ENCODE measurements at regions not wholly inside any gene's neighbourhood (a gene's known extent, or its start where the extent isn't known, plus 50 kb on each side); places are given as distances from the start of the nearest gene placed in this dataset.
"Not testable (repeated sequence)": the region's sequence is repeated elsewhere in the genome, so short reads cannot be mapped to it uniquely, and the experiment has no call there.

DNA sequence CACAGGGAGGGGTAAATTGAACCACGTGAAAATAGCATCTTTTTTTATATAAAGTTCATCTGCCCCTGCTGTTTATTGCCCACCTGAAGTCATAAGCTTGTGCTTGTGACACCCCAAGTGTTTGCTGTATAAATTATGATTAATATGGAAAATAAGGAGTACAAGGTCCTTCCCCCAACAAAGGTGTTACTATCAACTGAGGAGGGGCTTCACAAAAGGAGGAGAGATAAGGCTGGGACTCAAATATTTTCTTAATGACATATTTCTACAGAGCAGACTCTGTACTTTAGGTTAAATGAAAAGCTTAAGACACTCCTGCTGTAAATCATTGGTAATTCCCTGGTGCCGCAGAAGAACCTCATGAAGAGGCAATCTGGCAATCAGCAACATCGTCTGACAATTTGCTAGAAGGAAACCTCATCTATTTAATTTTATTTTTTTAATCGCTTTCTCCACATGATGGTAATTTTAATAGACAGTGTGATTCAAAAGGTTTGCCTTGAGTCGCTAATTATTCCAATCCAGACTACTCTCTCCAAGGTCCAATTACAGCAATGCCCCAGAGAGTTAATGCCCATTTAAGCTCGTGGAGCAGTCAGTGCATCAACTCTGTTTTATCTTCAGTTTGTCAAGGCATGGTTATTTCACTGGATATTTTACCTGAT is 1432.4 kb downstream of the FAM181B start:
- Histone ChIP-seq H3K4me1 (no peaks in the 10 kb centered on the region), H3K36me3 (no peaks in the 10 kb centered on the region), H3K4me3 (no peak overlapping the region), H3K27me3 (no peaks in the 10 kb centered on the region), H3K27ac (no peak overlapping the region), H3K9me3 (peaks cover 0 to 5% (median 0%) of the 10 kb centered on the region in 12 donors)
- intact Hi-C loops (cut with DNase I): no loop called here
- TF ChIP-seq POLR2A (IDR thresholded peaks at IDR 0.05) (no peak), CTCF (IDR thresholded peaks at IDR 0.05) (no peak)
- ATAC-seq (no peak), DNase-seq (no peak)
- WGBS, 4 donors: 72 to 76% (median 75%) methylated on average over 6 of the region's 6 CpGs

DNA sequence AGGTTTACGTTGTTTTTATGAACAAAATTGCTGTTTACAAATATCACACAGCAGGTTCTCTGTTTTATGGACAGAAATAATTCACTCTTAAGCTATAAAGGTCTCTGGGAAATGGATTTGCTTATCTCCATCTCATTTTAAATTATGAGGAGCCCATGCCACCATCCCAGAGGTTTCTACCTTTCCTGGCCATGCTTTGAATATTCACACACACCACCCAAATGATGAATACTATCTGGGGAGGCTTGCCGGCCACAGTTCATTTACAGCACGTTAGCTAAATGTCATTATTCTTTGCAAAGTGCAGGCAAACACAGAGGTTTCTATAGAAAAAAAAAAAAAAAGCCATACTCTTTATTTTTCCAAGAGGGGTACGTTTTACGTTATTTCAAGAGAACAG is 1446.7 kb downstream of the FAM181B start:
- Histone ChIP-seq H3K27me3 (no peaks in the 10 kb centered on the region), H3K27ac (no peak overlapping the region), H3K9me3 (peaks cover 0 to 22% (median 7%) of the 10 kb centered on the region in 12 donors), H3K36me3 (no peaks in the 10 kb centered on the region), H3K4me3 (no peak overlapping the region), H3K4me1 (no peaks in the 10 kb centered on the region)
- no peak for ATAC-seq
- 68 to 75% (median 72%) methylated on average over 5 of the region's 5 CpGs for WGBS, 4 donors
- no peak for DNase-seq
- intact Hi-C loops (cut with DNase I): no loop called here
- TF ChIP-seq POLR2A (IDR thresholded peaks at IDR 0.05) (no peak), CTCF (IDR thresholded peaks at IDR 0.05) (no peak)

DNA sequence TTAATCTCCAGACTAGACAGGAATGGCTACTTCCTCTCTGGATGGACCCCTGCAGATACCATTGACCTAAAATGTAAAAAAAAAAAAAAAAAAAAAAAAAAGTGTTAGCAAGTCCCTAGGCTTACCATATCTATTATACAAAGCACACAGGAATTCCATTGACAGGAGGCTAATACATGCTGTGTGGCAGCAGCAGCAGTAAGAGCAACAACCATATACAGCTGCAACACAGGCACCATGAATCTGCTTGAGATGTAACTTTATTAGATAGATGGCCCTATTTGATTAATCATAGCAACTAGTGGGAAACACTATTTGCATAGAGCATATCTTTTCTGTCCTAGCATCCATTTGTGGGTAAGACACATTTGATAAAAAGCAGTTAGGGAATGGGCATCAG is 1447.1 kb downstream of the FAM181B start:
- Histone ChIP-seq H3K27ac (no peak overlapping the region), H3K4me1 (no peaks in the 10 kb centered on the region), H3K27me3 (no peaks in the 10 kb centered on the region), H3K9me3 (peaks cover 0 to 22% (median 7%) of the 10 kb centered on the region in 12 donors), H3K4me3 (no peak overlapping the region), H3K36me3 (no peaks in the 10 kb centered on the region)
- intact Hi-C loops (cut with DNase I): no loop called here
- no peak for ATAC-seq
- no peak for TF ChIP-seq CTCF (IDR thresholded peaks at IDR 0.05)
- no peak for TF ChIP-seq POLR2A (IDR thresholded peaks at IDR 0.05)
- DNase-seq: no peak

GRCh38 chr11:81280228-81280627 is 1453.4 kb downstream of the FAM181B start:
- H3K36me3 ChIP-seq; H3K27ac ChIP-seq; H3K4me3 ChIP-seq; DNase-seq; ATAC-seq; intact Hi-C loops (cut with DNase I); H3K27me3 ChIP-seq; H3K4me1 ChIP-seq: not testable (repeated sequence)
- WGBS, 4 donors: 67 to 83% (median 77%) methylated on average over 1 of the region's 1 CpG
- peaks cover 0 to 18% (median 5%) of the 10 kb centered on the region in 12 donors for H3K9me3 ChIP-seq

DNA sequence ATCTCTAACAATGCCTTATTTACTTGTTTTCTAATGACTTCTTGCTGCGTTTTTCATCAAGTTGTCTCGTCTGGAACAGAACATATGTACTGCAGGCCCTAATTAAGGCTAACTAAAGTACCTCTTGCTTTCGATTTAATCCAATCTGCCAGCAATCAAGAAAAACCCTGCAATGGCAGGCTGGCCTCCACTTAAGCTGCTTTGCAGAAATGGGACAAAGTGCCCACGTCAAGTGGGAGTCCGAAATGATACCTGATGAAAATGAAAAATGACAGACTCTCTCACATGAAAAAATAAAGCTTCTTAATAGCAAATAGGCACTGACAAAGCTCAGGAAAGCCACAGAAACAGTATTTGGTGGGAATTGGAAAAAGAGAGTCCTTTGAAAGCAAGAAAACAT is 1454.7 kb downstream of the FAM181B start:
- DNase-seq: no peak
- TF ChIP-seq CTCF (IDR thresholded peaks at IDR 0.05): no peak
- intact Hi-C loops (cut with DNase I): no loop called here
- Histone ChIP-seq H3K9me3 (peaks cover 0 to 16% (median 0%) of the 10 kb centered on the region in 12 donors), H3K27ac (no peak overlapping the region), H3K36me3 (no peaks in the 10 kb centered on the region), H3K27me3 (no peaks in the 10 kb centered on the region), H3K4me1 (no peaks in the 10 kb centered on the region), H3K4me3 (no peak overlapping the region)
- no peak for ATAC-seq
- WGBS, 4 donors: 74 to 81% (median 80%) methylated on average over 5 of the region's 5 CpGs

Measured in heart left ventricle (tissue), 16 donors.